ENCODE measurements at regions not wholly inside any gene's neighbourhood (a gene's known extent, or its start where the extent isn't known, plus 50 kb on each side); places are given as distances from the start of the nearest gene placed in this dataset.

GRCh38 chr17:34006126-34006525 lies 249.0 kb upstream of the CCL2 start:
- H3K4me1 Mint-ChIP-seq = no peaks in the 10 kb centered on the region
- no peaks in the 10 kb centered on the region for H3K9me3 Mint-ChIP-seq
- H3K27ac Mint-ChIP-seq = no peak overlapping the region
- no peak for TF ChIP-seq CTCF (IDR thresholded peaks at IDR 0.05)
- ATAC-seq (ENCODE audit: low read depth) = no peak
- POLR2A ChIA-PET = no interaction called here
- no peak for DNase-seq
- peaks cover 11% of the 10 kb centered on the region for H3K27me3 Mint-ChIP-seq
- no peak overlapping the region for H3K4me3 Mint-ChIP-seq
- intact Hi-C loops (cut with micrococcal nuclease) = no loop called here
- CTCF ChIA-PET = no interaction called here
- no peaks in the 10 kb centered on the region for H3K36me3 Mint-ChIP-seq (ENCODE audit: low read depth)

DNA sequence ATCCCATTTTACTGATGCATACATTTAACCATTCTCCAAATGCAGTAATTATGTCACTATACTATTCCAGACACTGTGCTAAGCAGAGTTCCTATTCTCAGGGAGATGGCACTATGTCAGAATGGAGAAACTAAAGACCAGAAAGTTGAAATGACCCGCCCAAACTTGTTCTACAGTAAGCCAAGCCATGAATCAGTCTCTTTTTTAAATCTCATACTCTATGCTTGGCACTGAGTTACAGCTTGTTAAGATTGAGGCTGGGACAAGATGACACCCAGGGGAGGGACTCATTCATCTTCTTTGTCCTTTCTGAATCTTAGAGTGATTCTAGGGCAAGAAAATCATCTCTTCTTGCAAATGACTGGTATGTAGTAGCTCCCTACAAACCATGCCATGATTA lies 247.0 kb upstream of the CCL2 start:
- TF ChIP-seq CTCF (IDR thresholded peaks at IDR 0.05) = no peak
- no peaks in the 10 kb centered on the region for H3K4me1 Mint-ChIP-seq
- peaks cover 11% of the 10 kb centered on the region for H3K27me3 Mint-ChIP-seq
- H3K4me3 Mint-ChIP-seq = no peak overlapping the region
- H3K9me3 Mint-ChIP-seq = no peaks in the 10 kb centered on the region
- DNase-seq = no peak
- ATAC-seq (ENCODE audit: low read depth) = no peak
- CTCF ChIA-PET = no interaction called here
- H3K27ac Mint-ChIP-seq = no peak overlapping the region
- no peaks in the 10 kb centered on the region for H3K36me3 Mint-ChIP-seq (ENCODE audit: low read depth)
- intact Hi-C loops (cut with micrococcal nuclease) = no loop called here
- POLR2A ChIA-PET = no interaction called here

GRCh38 chr17:34009912-34010311 lies 245.2 kb upstream of the CCL2 start:
- no peak for ATAC-seq (ENCODE audit: low read depth)
- no peak for TF ChIP-seq CTCF (IDR thresholded peaks at IDR 0.05)
- Mint-ChIP-seq H3K36me3 (ENCODE audit: low read depth) (no peaks in the 10 kb centered on the region), H3K27me3 (peaks cover 6% of the 10 kb centered on the region), H3K9me3 (no peaks in the 10 kb centered on the region), H3K27ac (no peak overlapping the region), H3K4me3 (no peak overlapping the region), H3K4me1 (no peaks in the 10 kb centered on the region)
- CTCF ChIA-PET = no interaction called here
- POLR2A ChIA-PET = no interaction called here
- intact Hi-C loops (cut with micrococcal nuclease) = no loop called here
- no peak for DNase-seq

- Mint-ChIP-seq H3K27ac (no peak overlapping the region), H3K4me3 (no peak overlapping the region), H3K4me1 (no peaks in the 10 kb centered on the region), H3K36me3 (ENCODE audit: low read depth) (no peaks in the 10 kb centered on the region), H3K27me3 (peaks cover 4% of the 10 kb centered on the region), H3K9me3 (no peaks in the 10 kb centered on the region)
- ATAC-seq (ENCODE audit: low read depth) = no peak
- intact Hi-C loops (cut with micrococcal nuclease) = no loop called here
- no peak for TF ChIP-seq CTCF (IDR thresholded peaks at IDR 0.05)
- no peak for DNase-seq
- POLR2A ChIA-PET = no interaction called here
- CTCF ChIA-PET = no interaction called here
Measured at GRCh38 chr17:34010534-34010933, 244.6 kb upstream of the CCL2 start.

DNA sequence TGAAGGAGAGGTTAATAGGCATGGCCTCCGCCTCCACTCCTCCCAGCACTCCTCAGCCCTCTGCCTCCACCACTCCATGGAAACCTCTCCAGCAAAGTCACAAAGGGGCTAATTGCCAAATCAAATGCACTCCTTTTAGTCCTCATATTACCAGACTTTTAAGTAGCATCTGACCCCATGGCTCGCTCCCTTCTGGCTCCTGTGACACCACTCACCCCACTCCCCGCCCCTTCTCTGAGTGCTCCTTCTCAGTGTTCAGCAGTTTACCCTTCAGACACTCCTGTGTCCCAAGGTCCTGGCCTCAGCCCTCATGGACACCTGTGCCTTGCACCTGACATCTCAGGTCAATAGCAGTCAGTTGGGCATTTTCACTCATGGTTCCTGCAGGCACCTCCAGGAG lies 243.5 kb upstream of the CCL2 start:
- CTCF ChIA-PET = no interaction called here
- intact Hi-C loops (cut with micrococcal nuclease) = no loop called here
- H3K36me3 Mint-ChIP-seq (ENCODE audit: low read depth) = no peaks in the 10 kb centered on the region
- H3K4me3 Mint-ChIP-seq = no peak overlapping the region
- H3K4me1 Mint-ChIP-seq = no peaks in the 10 kb centered on the region
- H3K9me3 Mint-ChIP-seq = no peaks in the 10 kb centered on the region
- no peak for ATAC-seq (ENCODE audit: low read depth)
- no peak overlapping the region for H3K27ac Mint-ChIP-seq
- H3K27me3 Mint-ChIP-seq = no peaks in the 10 kb centered on the region
- POLR2A ChIA-PET = no interaction called here
- TF ChIP-seq CTCF (IDR thresholded peaks at IDR 0.05) = no peak
- no peak for DNase-seq

Data from activated B cell treated with CpG ODN at 0.5 μM for 24 hours (primary cell).